A673 (cell line): ENCODE measurements at regions not wholly inside any gene's neighbourhood (a gene's known extent, or its start where the extent isn't known, plus 50 kb on each side); places are given as distances from the start of the nearest gene placed in this dataset.

ENCODE experiments used
- EZH2 ChIP-seq: fragments of 200-600 bp; sonication (generic); IDR thresholded peaks from 2 replicates; pipeline ENCODE4 v1.6.1; 2017; ENCODE audit warnings: borderline replicate concordance, low read depth, mild to moderate bottlenecking, mixed read lengths, antibody characterized with exemption, low read length; ENCODE audit not compliant: poor library complexity, severe bottlenecking
- TF ChIP-seq, protein P1 (sequence below): fragments of 300-800, 200-600 bp; sonication (generic); conservative IDR thresholded peaks from 2 replicates; pipeline ENCODE4 v1.5.1; 2017; ENCODE audit warnings: low read depth, mild to moderate bottlenecking, antibody characterized with exemption, low read length, moderate library complexity, mixed read lengths

DNA sequence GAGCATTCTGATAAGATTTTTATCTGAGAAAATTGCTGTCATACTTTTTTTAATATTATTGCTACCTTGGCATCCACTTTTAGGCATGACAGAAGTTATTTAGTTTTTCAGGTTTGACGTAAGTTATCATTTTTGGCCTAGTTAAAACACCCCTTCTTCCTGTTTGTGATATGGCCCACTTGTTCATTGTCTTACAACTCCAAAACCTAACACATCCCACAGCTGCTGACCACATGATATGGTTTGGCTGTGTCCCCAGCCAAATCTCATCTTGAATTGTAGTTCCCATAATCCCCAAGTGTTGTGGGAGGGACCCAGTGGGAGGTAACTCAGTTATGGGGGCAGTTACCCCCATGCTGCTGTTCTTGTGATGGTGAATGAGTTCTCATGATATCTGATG lies 388.1 kb downstream of the SLC4A3 start:
- no peak for TF ChIP-seq EZH2
- TF ChIP-seq, protein P1, sequence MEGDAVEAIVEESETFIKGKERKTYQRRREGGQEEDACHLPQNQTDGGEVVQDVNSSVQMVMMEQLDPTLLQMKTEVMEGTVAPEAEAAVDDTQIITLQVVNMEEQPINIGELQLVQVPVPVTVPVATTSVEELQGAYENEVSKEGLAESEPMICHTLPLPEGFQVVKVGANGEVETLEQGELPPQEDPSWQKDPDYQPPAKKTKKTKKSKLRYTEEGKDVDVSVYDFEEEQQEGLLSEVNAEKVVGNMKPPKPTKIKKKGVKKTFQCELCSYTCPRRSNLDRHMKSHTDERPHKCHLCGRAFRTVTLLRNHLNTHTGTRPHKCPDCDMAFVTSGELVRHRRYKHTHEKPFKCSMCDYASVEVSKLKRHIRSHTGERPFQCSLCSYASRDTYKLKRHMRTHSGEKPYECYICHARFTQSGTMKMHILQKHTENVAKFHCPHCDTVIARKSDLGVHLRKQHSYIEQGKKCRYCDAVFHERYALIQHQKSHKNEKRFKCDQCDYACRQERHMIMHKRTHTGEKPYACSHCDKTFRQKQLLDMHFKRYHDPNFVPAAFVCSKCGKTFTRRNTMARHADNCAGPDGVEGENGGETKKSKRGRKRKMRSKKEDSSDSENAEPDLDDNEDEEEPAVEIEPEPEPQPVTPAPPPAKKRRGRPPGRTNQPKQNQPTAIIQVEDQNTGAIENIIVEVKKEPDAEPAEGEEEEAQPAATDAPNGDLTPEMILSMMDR, result no peak
